GM21390 (cell line): ENCODE measurements at regions not wholly inside any gene's neighbourhood (a gene's known extent, or its start where the extent isn't known, plus 50 kb on each side); places are given as distances from the start of the nearest gene placed in this dataset.
A peak's percentile ranks its signal among the peaks of the same experiment; 100 is the strongest.
"Not testable (repeated sequence)": the region's sequence is repeated elsewhere in the genome, so short reads cannot be mapped to it uniquely, and the experiment has no call there.

ENCODE experiments used
- ATAC-seq: cut with Tn5 transposase; IDR thresholded peaks from one replicate; pipeline ENCODE4 v1.9.1; 2021; ENCODE audit not compliant: unreplicated experiment

GRCh38 chr14:28820677-28821076, 54.1 kb downstream of the FOXG1 start:
- no peak for ATAC-seq

GRCh38 chr14:28821993-28822392, 55.4 kb downstream of the FOXG1 start:
- no peak for ATAC-seq

GRCh38 chr14:28823245-28823644, 56.7 kb downstream of the FOXG1 start:
- no peak for ATAC-seq

- ATAC-seq, result no peak
Observed at GRCh38 chr14:28830115-28830534, 63.5 kb downstream of the FOXG1 start.

- peak; percentile 94 for ATAC-seq
Observed at GRCh38 chr14:28831126-28831525, 64.5 kb downstream of the FOXG1 start.

GRCh38 chr14:28842569-28842968, 76.0 kb downstream of the FOXG1 start:
- not testable (repeated sequence) for ATAC-seq

GRCh38 chr14:28867571-28867970, 101.0 kb downstream of the FOXG1 start:
- no peak for ATAC-seq

GRCh38 chr14:28870033-28870564, 103.5 kb downstream of the FOXG1 start:
- ATAC-seq, result no peak

GRCh38 chr14:28875934-28876571, 109.5 kb downstream of the FOXG1 start:
- ATAC-seq, result no peak

GRCh38 chr14:28876572-28876945, 110.0 kb downstream of the FOXG1 start:
- no peak for ATAC-seq

GRCh38 chr14:28877923-28878322, 111.3 kb downstream of the FOXG1 start:
- ATAC-seq, result no peak

- no peak for ATAC-seq
Observed at GRCh38 chr14:28879573-28879996, 113.0 kb downstream of the FOXG1 start.

- no peak for ATAC-seq
Observed at GRCh38 chr14:28886940-28887339, 120.4 kb downstream of the FOXG1 start.

GRCh38 chr14:28895389-28895788, 128.8 kb downstream of the FOXG1 start:
- no peak for ATAC-seq

GRCh38 chr14:28896337-28896736, 129.8 kb downstream of the FOXG1 start:
- ATAC-seq, result no peak

GRCh38 chr14:28901631-28902030, 135.0 kb downstream of the FOXG1 start:
- ATAC-seq, result no peak

GRCh38 chr14:28902930-28903329, 136.3 kb downstream of the FOXG1 start:
- ATAC-seq, result no peak

GRCh38 chr14:28911521-28911920, 144.9 kb downstream of the FOXG1 start:
- ATAC-seq, result no peak

- ATAC-seq, result no peak
Observed at GRCh38 chr14:28913056-28913455, 146.5 kb downstream of the FOXG1 start.

GRCh38 chr14:28926122-28926521, 159.5 kb downstream of the FOXG1 start:
- ATAC-seq, result no peak

GRCh38 chr14:28931999-28932398, 165.4 kb downstream of the FOXG1 start:
- no peak for ATAC-seq

GRCh38 chr14:28936601-28937000, 170.0 kb downstream of the FOXG1 start:
- ATAC-seq, result no peak

GRCh38 chr14:28941758-28942157, 175.2 kb downstream of the FOXG1 start:
- no peak for ATAC-seq
